ENCODE measurements at regions not wholly inside any gene's neighbourhood (a gene's known extent, or its start where the extent isn't known, plus 50 kb on each side); places are given as distances from the start of the nearest gene placed in this dataset.

- H3F3A ChIP-seq (ENCODE audit: low read depth): no peaks in the 10 kb centered on the region
- Mint-ChIP-seq H3K9me3 (peaks cover 2% of the 10 kb centered on the region), H3K36me3 (no peaks in the 10 kb centered on the region), H3K4me3 (no peak overlapping the region), H3K4me1 (peaks cover 19% of the 10 kb centered on the region), H3K27me3 (ENCODE audit: insufficient read depth, low read depth) (peaks cover 5% of the 10 kb centered on the region), H3K27ac (no peak overlapping the region)
- TF ChIP-seq CTCF (IDR thresholded peaks at IDR 0.05) (no peak), EZH2phosphoT487 (IDR thresholded peaks at IDR 0.05) (no peak), EZH2 (IDR thresholded peaks at IDR 0.05) (no peak)
- H3K36me3 ChIP-seq: no peaks in the 10 kb centered on the region
- no peaks in the 10 kb centered on the region for H3K27me3 ChIP-seq
- H4K20me1 ChIP-seq (ENCODE audit: low read depth): no peaks in the 10 kb centered on the region
- no peak for DNase-seq (ENCODE audit: low spot score)
- no peaks in the 10 kb centered on the region for H3K4me1 ChIP-seq
- H3K4me2 ChIP-seq: no peak overlapping the region
- H3K4me3 ChIP-seq: no peak overlapping the region
- H3K27ac ChIP-seq: no peak overlapping the region
- no peak overlapping the region for H2AFZ ChIP-seq (replicated peaks)
- H3K79me2 ChIP-seq (ENCODE audit: low read depth): no peaks in the 10 kb centered on the region
- H3K9me3 ChIP-seq (ENCODE audit: low read depth): no peaks in the 10 kb centered on the region
- H3K9ac ChIP-seq: no peak overlapping the region
These were observed 516.7 kb downstream of the TXNL1 start for GRCh38 chr18:56121669-56122068.

DNA sequence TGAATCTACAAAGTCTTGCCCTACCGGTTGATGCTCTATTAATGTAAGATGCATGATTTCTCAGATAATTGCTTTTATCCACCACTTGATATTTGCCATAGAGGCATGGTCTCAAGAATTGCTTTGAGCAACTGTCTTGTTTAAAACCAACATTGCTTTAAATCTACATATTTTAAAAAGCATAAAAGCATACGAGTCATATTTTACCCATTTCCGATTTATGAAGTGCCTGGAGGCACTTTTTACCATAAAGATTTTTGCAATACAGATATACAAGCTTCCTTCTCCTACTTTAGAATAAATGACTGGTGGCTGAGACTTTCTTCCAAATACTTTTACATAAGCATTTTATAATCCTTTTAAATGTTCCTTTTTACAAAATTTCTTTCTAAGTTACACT, 517.6 kb downstream of the TXNL1 start:
- no peaks in the 10 kb centered on the region for H3K36me3 Mint-ChIP-seq
- TF ChIP-seq CTCF (IDR thresholded peaks at IDR 0.05) (no peak), EZH2 (IDR thresholded peaks at IDR 0.05) (no peak), EZH2phosphoT487 (IDR thresholded peaks at IDR 0.05) (no peak)
- Histone ChIP-seq H3F3A (ENCODE audit: low read depth) (no peaks in the 10 kb centered on the region), H3K4me2 (no peak overlapping the region), H3K9ac (no peak overlapping the region), H3K4me3 (no peak overlapping the region), H3K4me1 (no peaks in the 10 kb centered on the region), H3K9me3 (ENCODE audit: low read depth) (no peaks in the 10 kb centered on the region), H3K79me2 (ENCODE audit: low read depth) (no peaks in the 10 kb centered on the region), H4K20me1 (ENCODE audit: low read depth) (no peaks in the 10 kb centered on the region), H3K27me3 (no peaks in the 10 kb centered on the region), H3K36me3 (no peaks in the 10 kb centered on the region), H2AFZ (replicated peaks) (no peak overlapping the region), H3K27ac (no peak overlapping the region)
- peaks cover 5% of the 10 kb centered on the region for H3K27me3 Mint-ChIP-seq (ENCODE audit: insufficient read depth, low read depth)
- H3K4me1 Mint-ChIP-seq: peaks cover 19% of the 10 kb centered on the region
- DNase-seq (ENCODE audit: low spot score): no peak
- peaks cover 2% of the 10 kb centered on the region for H3K9me3 Mint-ChIP-seq
- no peak overlapping the region for H3K4me3 Mint-ChIP-seq
- H3K27ac Mint-ChIP-seq: no peak overlapping the region

DNA sequence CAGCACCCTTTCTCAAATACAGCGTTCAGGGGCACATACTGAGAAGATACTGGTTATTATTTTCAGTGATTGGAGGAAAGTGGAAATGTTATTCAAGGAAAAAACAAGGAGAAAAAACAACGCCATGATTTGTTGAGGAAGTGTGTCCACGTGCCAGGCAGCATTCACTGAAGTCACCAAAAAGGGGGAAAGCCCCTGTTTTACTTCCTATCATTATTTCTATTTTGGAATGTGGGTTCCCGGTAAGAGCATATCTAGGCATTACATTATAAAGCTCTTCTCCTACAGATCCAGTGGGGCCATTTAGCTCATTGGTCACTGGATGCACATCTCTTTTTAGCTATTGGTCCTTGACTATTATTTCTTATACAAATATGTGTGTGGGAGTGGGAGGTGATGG, 518.7 kb downstream of the TXNL1 start:
- no peaks in the 10 kb centered on the region for H3K9me3 ChIP-seq (ENCODE audit: low read depth)
- no peak overlapping the region for H3K27ac ChIP-seq
- no peaks in the 10 kb centered on the region for H3K27me3 ChIP-seq
- H3F3A ChIP-seq (ENCODE audit: low read depth): no peaks in the 10 kb centered on the region
- no peak overlapping the region for H3K9ac ChIP-seq
- Mint-ChIP-seq H3K27ac (no peak overlapping the region), H3K27me3 (ENCODE audit: insufficient read depth, low read depth) (peaks cover 2% of the 10 kb centered on the region), H3K4me3 (no peak overlapping the region), H3K36me3 (no peaks in the 10 kb centered on the region), H3K4me1 (peaks cover 19% of the 10 kb centered on the region), H3K9me3 (peaks cover 2% of the 10 kb centered on the region)
- TF ChIP-seq EZH2phosphoT487 (IDR thresholded peaks at IDR 0.05): no peak
- no peak for TF ChIP-seq EZH2 (IDR thresholded peaks at IDR 0.05)
- TF ChIP-seq CTCF (IDR thresholded peaks at IDR 0.05): no peak
- no peak overlapping the region for H3K4me2 ChIP-seq
- H3K79me2 ChIP-seq (ENCODE audit: low read depth): no peaks in the 10 kb centered on the region
- no peaks in the 10 kb centered on the region for H4K20me1 ChIP-seq (ENCODE audit: low read depth)
- no peak overlapping the region for H3K4me3 ChIP-seq
- H3K4me1 ChIP-seq: no peaks in the 10 kb centered on the region
- H3K36me3 ChIP-seq: no peaks in the 10 kb centered on the region
- DNase-seq (ENCODE audit: low spot score): no peak
- H2AFZ ChIP-seq (replicated peaks): no peak overlapping the region

DNA sequence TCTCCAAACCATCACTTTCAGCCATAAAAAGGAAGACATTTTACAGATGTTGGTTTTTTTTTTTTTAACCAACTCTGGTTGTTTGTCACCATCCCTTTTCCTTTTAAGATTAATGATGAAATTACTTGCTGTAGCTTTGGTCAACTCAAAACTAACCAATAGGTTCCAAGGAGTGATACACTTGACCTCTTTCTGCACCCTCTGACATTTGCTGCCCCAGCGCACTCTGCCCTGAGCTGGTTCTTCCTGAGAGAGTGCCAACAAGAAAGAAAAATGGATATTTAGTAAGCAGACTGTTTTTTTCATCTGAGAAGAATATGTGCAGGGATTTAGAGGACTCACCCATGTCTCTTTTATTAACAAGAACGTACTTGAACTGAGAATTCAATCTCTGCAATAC, 520.0 kb downstream of the TXNL1 start:
- Histone ChIP-seq H3F3A (ENCODE audit: low read depth) (no peaks in the 10 kb centered on the region), H3K9me3 (ENCODE audit: low read depth) (no peaks in the 10 kb centered on the region), H3K9ac (no peak overlapping the region), H3K27me3 (no peaks in the 10 kb centered on the region), H3K79me2 (ENCODE audit: low read depth) (no peaks in the 10 kb centered on the region), H3K27ac (no peak overlapping the region), H3K36me3 (no peaks in the 10 kb centered on the region), H4K20me1 (ENCODE audit: low read depth) (no peaks in the 10 kb centered on the region), H3K4me2 (no peak overlapping the region), H3K4me3 (no peak overlapping the region), H3K4me1 (no peaks in the 10 kb centered on the region), H2AFZ (replicated peaks) (no peak overlapping the region)
- H3K27ac Mint-ChIP-seq: no peak overlapping the region
- H3K4me1 Mint-ChIP-seq: peaks cover 14% of the 10 kb centered on the region
- no peak for TF ChIP-seq CTCF (IDR thresholded peaks at IDR 0.05)
- TF ChIP-seq EZH2phosphoT487 (IDR thresholded peaks at IDR 0.05): no peak
- no peak for TF ChIP-seq EZH2 (IDR thresholded peaks at IDR 0.05)
- H3K36me3 Mint-ChIP-seq: no peaks in the 10 kb centered on the region
- H3K4me3 Mint-ChIP-seq: no peak overlapping the region
- H3K9me3 Mint-ChIP-seq: peaks cover 2% of the 10 kb centered on the region
- peaks cover 2% of the 10 kb centered on the region for H3K27me3 Mint-ChIP-seq (ENCODE audit: insufficient read depth, low read depth)
- no peak for DNase-seq (ENCODE audit: low spot score)
